GM12865 (cell line): ENCODE measurements at regions not wholly inside any gene's neighbourhood (a gene's known extent, or its start where the extent isn't known, plus 50 kb on each side); places are given as distances from the start of the nearest gene placed in this dataset.

Experiments
- DNase-seq: peaks from one replicate; pipeline ENCODE4 v3.0.0; 2010; ENCODE audit warnings: low read depth
- H3K4me3 ChIP-seq: 2 replicates; pipeline ENCODE4 v1.5.1; 2011; ENCODE audit warnings: mild to moderate bottlenecking, low read depth, low read length, control low read depth
- TF ChIP-seq, protein P1 (sequence below): IDR thresholded peaks from 2 replicates; pipeline ENCODE4 v1.5.1; 2011; ENCODE audit warnings: low read length, control low read depth, low read depth, inconsistent platforms; ENCODE audit not compliant: insufficient read depth; ENCODE audit errors: missing control alignments

DNA sequence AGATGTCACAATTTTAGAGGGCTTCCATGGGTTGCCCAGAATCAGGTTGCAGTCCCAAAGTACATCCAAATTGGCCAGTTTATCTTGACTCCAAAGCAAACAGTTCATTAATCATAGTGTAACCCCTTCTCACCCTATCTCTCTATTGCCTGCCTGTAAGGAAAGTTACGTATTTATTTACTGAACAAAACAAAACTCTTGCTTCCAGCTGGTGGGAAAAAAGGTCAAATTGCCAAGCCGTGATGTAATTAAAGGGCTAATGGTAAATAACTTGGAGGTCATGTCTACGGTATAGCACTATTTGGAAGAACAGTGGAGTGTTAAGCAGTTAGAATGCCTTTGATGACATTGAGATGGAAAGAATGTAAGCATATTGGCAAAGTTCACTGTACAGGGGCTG lies 214.0 kb downstream of the DLEU7 start:
- no peak overlapping the region for H3K4me3 ChIP-seq
- no peak for DNase-seq
- TF ChIP-seq, protein P1, sequence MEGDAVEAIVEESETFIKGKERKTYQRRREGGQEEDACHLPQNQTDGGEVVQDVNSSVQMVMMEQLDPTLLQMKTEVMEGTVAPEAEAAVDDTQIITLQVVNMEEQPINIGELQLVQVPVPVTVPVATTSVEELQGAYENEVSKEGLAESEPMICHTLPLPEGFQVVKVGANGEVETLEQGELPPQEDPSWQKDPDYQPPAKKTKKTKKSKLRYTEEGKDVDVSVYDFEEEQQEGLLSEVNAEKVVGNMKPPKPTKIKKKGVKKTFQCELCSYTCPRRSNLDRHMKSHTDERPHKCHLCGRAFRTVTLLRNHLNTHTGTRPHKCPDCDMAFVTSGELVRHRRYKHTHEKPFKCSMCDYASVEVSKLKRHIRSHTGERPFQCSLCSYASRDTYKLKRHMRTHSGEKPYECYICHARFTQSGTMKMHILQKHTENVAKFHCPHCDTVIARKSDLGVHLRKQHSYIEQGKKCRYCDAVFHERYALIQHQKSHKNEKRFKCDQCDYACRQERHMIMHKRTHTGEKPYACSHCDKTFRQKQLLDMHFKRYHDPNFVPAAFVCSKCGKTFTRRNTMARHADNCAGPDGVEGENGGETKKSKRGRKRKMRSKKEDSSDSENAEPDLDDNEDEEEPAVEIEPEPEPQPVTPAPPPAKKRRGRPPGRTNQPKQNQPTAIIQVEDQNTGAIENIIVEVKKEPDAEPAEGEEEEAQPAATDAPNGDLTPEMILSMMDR, result no peak

DNA sequence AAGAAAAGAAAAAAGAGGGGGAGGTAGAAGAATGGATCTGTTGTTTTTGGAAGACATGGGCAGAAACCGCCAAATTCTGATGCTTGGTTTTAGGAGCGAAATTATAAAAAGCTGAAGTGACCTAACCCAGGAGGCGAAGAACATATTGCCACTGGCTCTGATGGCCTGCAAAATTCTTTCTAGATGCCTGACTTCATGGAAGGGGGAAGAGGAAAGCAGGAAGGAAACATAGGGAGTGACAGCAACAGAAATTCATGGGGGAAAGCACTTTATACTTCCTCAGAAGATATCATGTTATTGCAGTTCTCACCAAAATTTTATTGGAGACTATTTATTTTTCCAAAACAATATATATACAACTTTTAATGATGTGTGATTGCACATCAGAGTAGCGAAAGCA lies 213.5 kb downstream of the DLEU7 start:
- TF ChIP-seq, protein P1, result no peak
- no peak for DNase-seq
- no peak overlapping the region for H3K4me3 ChIP-seq

DNA sequence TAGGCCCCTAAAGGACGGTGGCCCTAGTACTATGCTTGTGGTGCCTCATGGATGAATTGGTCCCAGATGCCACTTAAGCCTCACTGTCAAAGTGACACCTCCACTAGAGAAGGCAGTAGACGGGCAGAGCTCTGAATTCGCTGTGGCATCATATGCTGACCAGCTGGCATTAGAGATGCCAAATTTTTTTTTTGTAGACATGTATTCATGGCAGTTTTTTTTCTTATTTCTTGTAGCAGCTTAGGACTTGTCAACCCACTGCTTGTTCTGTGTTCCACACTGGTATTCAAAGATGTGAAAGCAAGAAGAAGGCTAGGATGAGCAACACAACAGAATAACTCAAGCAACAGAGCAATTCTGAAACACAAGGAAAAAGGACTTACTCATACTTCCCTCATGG lies 212.5 kb downstream of the DLEU7 start:
- H3K4me3 ChIP-seq, result no peak overlapping the region
- TF ChIP-seq, protein P1, result no peak
- DNase-seq, result no peak

DNA sequence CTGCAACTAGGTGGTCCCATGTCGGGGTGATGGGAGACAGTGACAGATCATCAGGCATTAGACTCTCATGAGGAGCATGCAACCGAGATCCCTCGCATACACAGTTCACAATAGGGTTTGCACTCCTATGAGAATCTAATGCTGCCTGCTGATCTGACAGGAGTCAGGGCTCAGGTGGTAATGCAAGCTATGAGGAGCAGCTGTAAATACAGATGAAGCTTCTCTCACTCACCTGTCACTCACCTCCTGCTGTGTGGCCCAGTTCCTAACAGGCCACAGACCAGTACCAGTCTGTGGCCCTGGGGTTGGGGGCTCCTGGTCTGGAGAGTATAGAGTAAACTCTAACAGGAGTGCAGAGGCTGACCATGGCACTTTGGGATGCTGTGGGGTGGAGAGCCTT lies 209.2 kb downstream of the DLEU7 start:
- no peak overlapping the region for H3K4me3 ChIP-seq
- TF ChIP-seq, protein P1, result no peak
- DNase-seq, result no peak

DNA sequence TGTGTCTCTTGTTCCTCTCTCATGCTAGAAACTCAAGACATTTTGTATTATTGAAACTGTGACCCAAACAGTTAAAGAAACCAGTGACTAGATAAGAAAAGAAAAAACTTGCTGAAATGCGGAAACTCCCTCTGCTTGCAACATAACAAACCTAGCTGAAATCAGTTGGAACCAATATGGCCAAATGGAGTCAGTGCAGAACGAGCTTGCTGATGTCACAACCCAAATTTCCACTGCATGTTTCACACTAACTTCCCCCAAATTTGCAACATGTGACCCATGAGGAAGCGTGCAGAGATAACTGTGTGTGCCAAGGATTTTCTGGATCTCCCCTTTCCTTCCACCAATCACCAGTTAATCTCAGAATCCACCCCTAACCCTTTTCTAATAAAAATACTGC lies 208.0 kb downstream of the DLEU7 start:
- TF ChIP-seq, protein P1, result no peak
- peak; percentile 42 for DNase-seq
- no peak overlapping the region for H3K4me3 ChIP-seq

DNA sequence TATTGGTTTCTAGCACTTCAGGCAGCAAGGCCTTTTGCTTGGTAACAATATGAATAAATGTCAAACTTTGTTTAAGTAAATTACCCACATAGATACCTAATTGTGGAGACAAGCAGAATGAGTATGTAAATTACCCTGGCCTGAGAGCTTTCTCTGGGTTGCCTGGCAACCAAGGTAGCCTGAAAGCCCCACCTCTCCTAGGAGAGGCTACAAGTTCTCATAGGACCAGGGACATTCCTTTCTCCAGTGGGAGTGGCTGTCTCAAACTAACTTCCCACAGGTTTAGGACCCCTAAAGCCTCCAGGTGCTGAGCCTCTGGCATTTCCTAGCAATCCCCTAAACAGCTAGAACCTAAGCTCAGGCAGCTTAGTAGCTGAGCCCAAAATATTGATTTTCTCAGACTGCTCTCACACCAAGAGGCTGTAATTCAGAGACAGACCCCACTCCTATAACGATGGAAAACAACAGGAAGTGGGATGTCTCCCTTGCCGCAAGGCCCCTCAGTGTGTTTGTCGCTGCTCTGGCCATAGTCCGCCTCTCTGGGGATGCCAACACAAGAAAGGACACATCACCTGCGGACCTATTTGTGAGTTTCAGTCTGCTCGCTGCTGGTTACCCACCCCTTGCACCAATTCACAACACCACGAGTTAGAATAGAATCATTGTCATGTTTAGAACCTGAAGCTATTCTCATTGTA lies 207.3 kb downstream of the DLEU7 start:
- DNase-seq, result peak; percentile 37
- no peak overlapping the region for H3K4me3 ChIP-seq
- TF ChIP-seq, protein P1, result no peak

DNA sequence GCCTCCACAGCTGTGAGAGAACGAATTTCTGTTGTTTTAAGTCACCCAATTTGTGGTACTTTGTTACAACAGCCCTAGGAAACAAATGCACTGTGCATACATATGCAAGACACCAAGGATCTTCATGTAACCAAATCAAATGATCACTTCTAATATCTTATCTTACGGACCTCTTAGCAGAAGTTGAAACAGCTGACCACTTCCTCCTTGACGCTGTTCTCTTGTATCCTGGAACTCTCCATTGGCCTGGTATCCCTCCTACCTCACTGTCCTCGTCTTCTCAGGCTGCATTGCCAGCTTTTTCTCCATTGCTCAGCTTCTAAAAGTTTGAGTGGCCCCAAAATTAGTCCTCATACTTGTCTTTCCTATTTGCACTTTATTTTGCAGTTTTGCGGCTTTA lies 200.4 kb downstream of the DLEU7 start:
- H3K4me3 ChIP-seq, result no peak overlapping the region
- TF ChIP-seq, protein P1, result no peak
- DNase-seq, result no peak
